Fibroblast of lung (primary cell): ENCODE measurements at regions not wholly inside any gene's neighbourhood (a gene's known extent, or its start where the extent isn't known, plus 50 kb on each side); places are given as distances from the start of the nearest gene placed in this dataset.

ENCODE experiments used
- CTCF ChIP-seq, 2 donors: IDR thresholded peaks in 1 of 2; conservative IDR thresholded peaks in 1 of 2; 1 replicate in 1 of 2; 2 replicates in 1 of 2; pipeline ENCODE4 v1.5.1; 2011 to 2012; ENCODE audit warnings: low read length in 2 of 2, control low read depth in 1 of 2, inconsistent platforms in 1 of 2, low read depth in 1 of 2, mild to moderate bottlenecking in 1 of 2
- EZH2 ChIP-seq: IDR thresholded peaks from 2 replicates; pipeline ENCODE4 v1.5.1; 2012; ENCODE audit warnings: low read length, control low read depth, mild to moderate bottlenecking; ENCODE audit errors: missing control alignments

DNA sequence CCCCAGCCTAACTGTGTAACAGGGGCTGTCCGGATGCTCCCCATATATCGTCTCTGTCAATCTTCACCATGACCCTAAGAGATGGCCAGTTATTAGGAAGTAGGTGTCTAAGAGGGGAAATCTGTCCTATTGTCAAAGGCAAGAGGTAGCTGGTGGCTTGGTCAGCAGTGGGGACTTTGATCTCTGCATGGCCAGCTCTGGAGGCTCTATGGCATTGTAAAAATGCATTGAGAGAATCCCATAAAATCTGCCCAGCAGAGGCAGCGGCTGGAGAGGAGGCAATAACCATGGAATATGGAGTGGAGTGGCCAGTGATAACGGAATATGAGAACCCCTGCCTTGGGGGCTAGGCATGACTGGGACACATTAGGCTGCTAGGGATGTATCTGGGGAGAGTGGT is 88.8 kb downstream of the MRM1 start:
- no peak for TF ChIP-seq CTCF (conservative IDR thresholded peaks at IDR 0.05 in 1 of 2, IDR thresholded peaks at IDR 0.05 in 1 of 2; ENCODE audit: low read depth in 1 of 2, low read length in 2 of 2)
- TF ChIP-seq EZH2: no peak
